ENCODE measurements at regions not wholly inside any gene's neighbourhood (a gene's known extent, or its start where the extent isn't known, plus 50 kb on each side); places are given as distances from the start of the nearest gene placed in this dataset.

- no peak for TF ChIP-seq CTCF (IDR thresholded peaks at IDR 0.05)
- no peak overlapping the region for H3K4me3 ChIP-seq (ENCODE audit: low read depth, low read length)
- no peak overlapping the region for H2AFZ ChIP-seq
- no peaks in the 10 kb centered on the region for H3K4me1 ChIP-seq
- H3K36me3 ChIP-seq (ENCODE audit: control insufficient read depth, insufficient read depth, low read length), result no peaks in the 10 kb centered on the region
- H3K79me2 ChIP-seq, result no peaks in the 10 kb centered on the region
- H3K27ac ChIP-seq, result no peak overlapping the region
- H3K9ac ChIP-seq, result no peak overlapping the region
- no peak overlapping the region for H3K4me2 ChIP-seq (ENCODE audit: low read length)
- H3K27me3 ChIP-seq (ENCODE audit: control insufficient read depth, insufficient read depth, low read length), result no peaks in the 10 kb centered on the region
- no peaks in the 10 kb centered on the region for H3K9me3 ChIP-seq (ENCODE audit: control insufficient read depth, low read length)
These were observed 973.1 kb downstream of the TMEM182 start for GRCh38 chr2:103734911-103735310.

DNA sequence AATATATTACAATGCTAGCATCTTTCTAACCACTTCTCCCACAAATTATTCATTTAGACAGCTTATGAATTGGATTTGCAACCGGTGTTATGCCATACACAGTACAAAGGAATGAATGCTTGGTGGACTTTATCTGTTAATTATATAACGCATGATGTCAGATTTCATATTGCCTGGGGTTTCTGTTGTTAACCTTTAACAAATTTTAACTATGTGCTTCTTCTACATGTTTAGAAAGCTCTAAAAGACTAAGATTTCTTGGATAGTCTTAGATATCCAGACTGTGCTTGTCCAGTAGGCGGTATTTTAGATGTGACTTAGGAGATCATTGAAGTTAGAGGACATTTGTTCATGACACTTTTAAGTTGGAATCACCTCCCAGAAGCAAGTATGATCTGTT, 976.3 kb downstream of the TMEM182 start:
- Histone ChIP-seq H3K4me2 (ENCODE audit: low read length) (no peak overlapping the region), H3K4me1 (no peaks in the 10 kb centered on the region), H3K4me3 (ENCODE audit: low read depth, low read length) (no peak overlapping the region)

DNA sequence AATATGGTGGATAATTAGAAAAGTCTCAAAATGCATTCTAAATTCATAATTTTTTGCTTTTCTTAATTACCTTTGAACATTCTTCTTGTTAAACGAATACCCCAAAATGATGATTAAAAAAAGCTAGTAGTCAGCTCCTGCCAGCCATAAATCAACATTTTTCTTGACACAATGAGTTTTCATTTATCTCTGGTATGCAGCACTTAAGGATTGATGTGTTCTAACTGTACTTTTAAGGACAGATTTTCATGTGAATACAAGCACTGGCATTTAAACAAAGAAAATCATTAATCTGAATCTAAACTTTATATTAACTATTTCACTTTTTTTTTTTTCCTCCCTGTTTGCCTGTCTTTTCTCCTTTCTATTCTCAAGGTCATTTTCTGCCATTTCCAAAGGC, 976.8 kb downstream of the TMEM182 start:
- H3K4me1 ChIP-seq, result no peaks in the 10 kb centered on the region
- H3K4me3 ChIP-seq (ENCODE audit: low read depth, low read length), result no peak overlapping the region
- no peaks in the 10 kb centered on the region for H3K27me3 ChIP-seq (ENCODE audit: control insufficient read depth, insufficient read depth, low read length)
- no peak overlapping the region for H3K4me2 ChIP-seq (ENCODE audit: low read length)
- no peak overlapping the region for H3K27ac ChIP-seq
- H3K36me3 ChIP-seq (ENCODE audit: control insufficient read depth, insufficient read depth, low read length), result no peaks in the 10 kb centered on the region
- no peaks in the 10 kb centered on the region for H3K9me3 ChIP-seq (ENCODE audit: control insufficient read depth, low read length)
- no peaks in the 10 kb centered on the region for H3K79me2 ChIP-seq
- H2AFZ ChIP-seq, result no peak overlapping the region
- H3K9ac ChIP-seq, result no peak overlapping the region
- TF ChIP-seq CTCF (IDR thresholded peaks at IDR 0.05), result no peak

More for the DNA sequence above, 976.3 kb downstream of the TMEM182 start:
- H3K27me3 ChIP-seq (ENCODE audit: control insufficient read depth, insufficient read depth, low read length), result no peaks in the 10 kb centered on the region
- no peak overlapping the region for H3K27ac ChIP-seq
- H3K79me2 ChIP-seq, result no peaks in the 10 kb centered on the region
- H3K36me3 ChIP-seq (ENCODE audit: control insufficient read depth, insufficient read depth, low read length), result no peaks in the 10 kb centered on the region
- H2AFZ ChIP-seq, result no peak overlapping the region
- TF ChIP-seq CTCF (IDR thresholded peaks at IDR 0.05), result no peak
- H3K9me3 ChIP-seq (ENCODE audit: control insufficient read depth, low read length), result no peaks in the 10 kb centered on the region
- no peak overlapping the region for H3K9ac ChIP-seq

DNA sequence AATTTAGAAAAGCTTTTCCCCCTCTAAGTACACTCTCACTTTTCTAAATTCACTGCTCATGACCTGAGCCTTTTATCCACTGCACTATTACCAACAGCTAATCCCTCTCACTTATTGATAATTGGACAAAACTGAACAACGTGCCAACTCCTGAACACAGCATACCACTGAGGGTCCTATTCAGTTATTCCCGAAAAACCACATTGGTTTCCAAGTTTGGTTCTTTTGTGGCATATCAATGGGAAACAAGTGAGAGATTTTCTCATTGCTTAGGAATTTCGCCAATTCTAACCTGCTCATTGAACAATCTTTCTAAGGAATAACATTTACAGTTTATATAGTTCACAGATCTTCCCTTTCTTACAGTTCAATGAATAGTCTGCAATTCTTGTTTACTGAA, 977.4 kb downstream of the TMEM182 start:
- H3K27ac ChIP-seq, result no peak overlapping the region
- H2AFZ ChIP-seq, result no peak overlapping the region
- no peaks in the 10 kb centered on the region for H3K27me3 ChIP-seq (ENCODE audit: control insufficient read depth, insufficient read depth, low read length)
- no peaks in the 10 kb centered on the region for H3K79me2 ChIP-seq
- no peaks in the 10 kb centered on the region for H3K36me3 ChIP-seq (ENCODE audit: control insufficient read depth, insufficient read depth, low read length)
- H3K9me3 ChIP-seq (ENCODE audit: control insufficient read depth, low read length), result no peaks in the 10 kb centered on the region
- H3K4me1 ChIP-seq, result no peaks in the 10 kb centered on the region
- TF ChIP-seq CTCF (IDR thresholded peaks at IDR 0.05), result no peak
- no peak overlapping the region for H3K9ac ChIP-seq
- H3K4me3 ChIP-seq (ENCODE audit: low read depth, low read length), result no peak overlapping the region
- no peak overlapping the region for H3K4me2 ChIP-seq (ENCODE audit: low read length)

DNA sequence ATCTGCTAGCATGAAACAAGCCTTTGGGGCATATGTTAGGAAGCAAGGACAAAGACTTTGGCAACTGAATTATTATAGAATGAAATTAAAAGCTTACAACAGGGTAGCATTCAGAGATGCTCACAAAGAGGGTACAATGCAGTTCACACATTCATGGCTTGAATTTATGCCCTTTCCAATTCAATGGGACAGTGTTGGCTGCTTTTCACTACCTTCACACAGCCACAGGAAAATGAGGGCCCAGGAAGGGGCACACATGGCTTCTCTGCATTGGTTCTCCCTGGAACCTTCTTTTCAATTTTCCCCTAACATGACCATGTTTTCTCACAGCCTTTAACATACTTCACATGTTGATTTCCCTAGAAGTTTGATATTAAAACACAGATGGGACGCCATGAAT, 978.1 kb downstream of the TMEM182 start:
- Histone ChIP-seq H3K4me1 (no peaks in the 10 kb centered on the region), H3K36me3 (ENCODE audit: control insufficient read depth, insufficient read depth, low read length) (no peaks in the 10 kb centered on the region), H3K79me2 (no peaks in the 10 kb centered on the region), H3K27me3 (ENCODE audit: control insufficient read depth, insufficient read depth, low read length) (no peaks in the 10 kb centered on the region), H2AFZ (no peak overlapping the region), H3K27ac (no peak overlapping the region), H3K4me3 (ENCODE audit: low read depth, low read length) (no peak overlapping the region), H3K9me3 (ENCODE audit: control insufficient read depth, low read length) (no peaks in the 10 kb centered on the region), H3K9ac (no peak overlapping the region), H3K4me2 (ENCODE audit: low read length) (no peak overlapping the region)
- no peak for TF ChIP-seq CTCF (IDR thresholded peaks at IDR 0.05)
